MM.1S (cell line): ENCODE measurements at regions not wholly inside any gene's neighbourhood (a gene's known extent, or its start where the extent isn't known, plus 50 kb on each side); places are given as distances from the start of the nearest gene placed in this dataset.

Experiments used
- DNase-seq: peaks from one replicate; pipeline ENCODE4 v3.0.0-alpha.2; 2015
- H2AFZ ChIP-seq: fragments of 300-600 bp; sonication (generic); 2 replicates; pipeline ENCODE4 v1.6.0; 2016; ENCODE audit warnings: antibody characterized with exemption, low read length
- H3F3A ChIP-seq: fragments of 300-600 bp; sonication (generic); 2 replicates; pipeline ENCODE4 v1.6.1; 2016; ENCODE audit warnings: mild to moderate bottlenecking, antibody characterized with exemption, low read length, moderate library complexity, mixed read lengths; ENCODE audit not compliant: insufficient read depth
- H3K27ac ChIP-seq: fragments of 300-600 bp; sonication (generic); 2 replicates; pipeline ENCODE4 v1.5.1; 2016; ENCODE audit warnings: mild to moderate bottlenecking, low read length
- H3K27me3 ChIP-seq: fragments of 300-600 bp; sonication (generic); replicated peaks from 2 replicates; pipeline ENCODE4 v1.6.0; 2016; ENCODE audit warnings: low read length; ENCODE audit not compliant: insufficient read depth
- H3K36me3 ChIP-seq: fragments of 300-600 bp; sonication (generic); replicated peaks from 2 replicates; pipeline ENCODE4 v1.6.1; 2016; ENCODE audit warnings: mild to moderate bottlenecking, low read length, mixed read lengths; ENCODE audit not compliant: insufficient read depth
- H3K4me1 ChIP-seq: fragments of 300-600 bp; sonication (generic); 2 replicates; pipeline ENCODE4 v1.6.1; 2016; ENCODE audit warnings: low read length, mixed read lengths
- H3K4me2 ChIP-seq: fragments of 300-600 bp; sonication (generic); 2 replicates; pipeline ENCODE4 v1.6.0; 2016; ENCODE audit warnings: low read depth, low read length
- H3K4me3 ChIP-seq: fragments of 300-600 bp; sonication (generic); 2 replicates; pipeline ENCODE4 v1.5.1; 2016; ENCODE audit warnings: low read length, mixed read lengths
- H3K79me2 ChIP-seq: fragments of 300-600 bp; sonication (generic); 2 replicates; pipeline ENCODE4 v1.6.1; 2016; ENCODE audit warnings: mixed run types, low read length, mixed read lengths
- H3K9ac ChIP-seq: fragments of 300-600 bp; sonication (generic); 2 replicates; pipeline ENCODE4 v1.6.1; 2016; ENCODE audit warnings: low read length, mixed read lengths
- H3K9me2 ChIP-seq: fragments of 300-600 bp; sonication (generic); replicated peaks from 2 replicates; pipeline ENCODE4 v1.6.1; 2016; ENCODE audit warnings: mild to moderate bottlenecking, low read length, mixed read lengths; ENCODE audit not compliant: insufficient read depth
- H3K9me3 ChIP-seq: fragments of 300-600 bp; sonication (generic); replicated peaks from 2 replicates; pipeline ENCODE4 v1.6.1; 2016; ENCODE audit warnings: mild to moderate bottlenecking, low read length, mixed read lengths; ENCODE audit not compliant: insufficient read depth
- H4K20me1 ChIP-seq: fragments of 300-600 bp; sonication (generic); 2 replicates; pipeline ENCODE4 v1.6.1; 2016; ENCODE audit warnings: mild to moderate bottlenecking, low read length, moderate library complexity, mixed read lengths; ENCODE audit not compliant: insufficient read depth
- EZH2 ChIP-seq: fragments of 300-600 bp; sonication (generic); optimal IDR thresholded peaks from 2 replicates; pipeline ENCODE3; 2017; ENCODE audit warnings: low read depth, mild to moderate bottlenecking, antibody characterized with exemption, low read length, mixed read lengths
- EZH2phosphoT487 ChIP-seq: fragments of 300-600 bp; sonication (generic); IDR thresholded peaks from 2 replicates; pipeline ENCODE4 v1.6.1; 2018; ENCODE audit warnings: antibody characterized with exemption, low read length
- TF ChIP-seq, protein P1 (sequence below): fragments of 300-600 bp; sonication (generic); IDR thresholded peaks from 2 replicates; pipeline ENCODE4 v1.5.1; 2016; ENCODE audit warnings: antibody characterized with exemption, low read length, mixed read lengths

DNA sequence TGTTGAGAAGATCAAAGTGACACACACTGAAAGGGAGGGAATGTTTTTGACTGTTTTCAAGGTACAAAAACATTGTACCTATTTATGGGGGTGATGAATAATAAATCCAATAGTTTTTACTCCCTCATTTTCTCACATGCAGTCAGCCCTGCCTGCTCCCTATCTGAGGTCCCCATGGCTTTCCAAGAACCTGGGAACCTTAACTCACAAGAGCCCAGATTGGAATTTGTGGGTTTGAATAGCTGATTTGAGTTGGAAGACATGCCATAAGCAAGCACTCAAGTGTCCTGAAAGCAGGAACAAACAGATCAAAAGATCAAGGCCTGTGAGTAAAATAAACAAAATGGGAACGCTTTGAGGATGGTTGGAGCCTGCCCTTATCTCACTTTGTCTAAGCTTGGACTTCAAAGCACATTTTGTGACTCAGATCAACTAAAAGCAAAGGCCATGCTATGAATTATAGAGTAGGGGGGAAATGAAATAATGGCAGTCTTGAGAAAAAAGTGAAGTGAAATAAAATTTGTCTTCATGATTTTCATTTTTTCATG, 136.6 kb downstream of the LYPLAL1 start:
- Histone ChIP-seq H3K36me3 (no peaks in the 10 kb centered on the region), H3K9me2 (no peaks in the 10 kb centered on the region), H3K9ac (no peak overlapping the region), H4K20me1 (no peaks in the 10 kb centered on the region), H3K4me1 (no peaks in the 10 kb centered on the region), H2AFZ (no peak overlapping the region), H3K4me3 (no peak overlapping the region), H3K27ac (no peak overlapping the region), H3K79me2 (no peaks in the 10 kb centered on the region), H3K27me3 (no peaks in the 10 kb centered on the region), H3K4me2 (no peak overlapping the region), H3F3A (no peaks in the 10 kb centered on the region), H3K9me3 (no peaks in the 10 kb centered on the region)
- TF ChIP-seq, protein P1, sequence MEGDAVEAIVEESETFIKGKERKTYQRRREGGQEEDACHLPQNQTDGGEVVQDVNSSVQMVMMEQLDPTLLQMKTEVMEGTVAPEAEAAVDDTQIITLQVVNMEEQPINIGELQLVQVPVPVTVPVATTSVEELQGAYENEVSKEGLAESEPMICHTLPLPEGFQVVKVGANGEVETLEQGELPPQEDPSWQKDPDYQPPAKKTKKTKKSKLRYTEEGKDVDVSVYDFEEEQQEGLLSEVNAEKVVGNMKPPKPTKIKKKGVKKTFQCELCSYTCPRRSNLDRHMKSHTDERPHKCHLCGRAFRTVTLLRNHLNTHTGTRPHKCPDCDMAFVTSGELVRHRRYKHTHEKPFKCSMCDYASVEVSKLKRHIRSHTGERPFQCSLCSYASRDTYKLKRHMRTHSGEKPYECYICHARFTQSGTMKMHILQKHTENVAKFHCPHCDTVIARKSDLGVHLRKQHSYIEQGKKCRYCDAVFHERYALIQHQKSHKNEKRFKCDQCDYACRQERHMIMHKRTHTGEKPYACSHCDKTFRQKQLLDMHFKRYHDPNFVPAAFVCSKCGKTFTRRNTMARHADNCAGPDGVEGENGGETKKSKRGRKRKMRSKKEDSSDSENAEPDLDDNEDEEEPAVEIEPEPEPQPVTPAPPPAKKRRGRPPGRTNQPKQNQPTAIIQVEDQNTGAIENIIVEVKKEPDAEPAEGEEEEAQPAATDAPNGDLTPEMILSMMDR: no peak
- TF ChIP-seq EZH2: no peak
- no peak for TF ChIP-seq EZH2phosphoT487
- DNase-seq: no peak

GRCh38 chr1:219308367-219308766, 134.7 kb downstream of the LYPLAL1 start:
- no peaks in the 10 kb centered on the region for H3K36me3 ChIP-seq
- no peak overlapping the region for H3K4me2 ChIP-seq
- no peak overlapping the region for H3K9ac ChIP-seq
- no peak overlapping the region for H3K27ac ChIP-seq
- H3K27me3 ChIP-seq: no peaks in the 10 kb centered on the region
- no peak for DNase-seq
- no peaks in the 10 kb centered on the region for H3K79me2 ChIP-seq
- no peaks in the 10 kb centered on the region for H3K9me2 ChIP-seq
- no peak overlapping the region for H2AFZ ChIP-seq
- no peaks in the 10 kb centered on the region for H3K4me1 ChIP-seq
- no peaks in the 10 kb centered on the region for H3F3A ChIP-seq
- no peaks in the 10 kb centered on the region for H3K9me3 ChIP-seq
- no peak for TF ChIP-seq EZH2
- TF ChIP-seq, protein P1: no peak
- TF ChIP-seq EZH2phosphoT487: no peak
- H4K20me1 ChIP-seq: no peaks in the 10 kb centered on the region
- H3K4me3 ChIP-seq: no peak overlapping the region

GRCh38 chr1:219304227-219305226, 130.8 kb downstream of the LYPLAL1 start:
- Histone ChIP-seq H3F3A (no peaks in the 10 kb centered on the region), H3K4me3 (no peak overlapping the region), H3K79me2 (no peaks in the 10 kb centered on the region), H3K9me2 (no peaks in the 10 kb centered on the region), H3K4me1 (no peaks in the 10 kb centered on the region), H3K27me3 (no peaks in the 10 kb centered on the region), H3K36me3 (no peaks in the 10 kb centered on the region), H3K9me3 (no peaks in the 10 kb centered on the region), H4K20me1 (no peaks in the 10 kb centered on the region), H3K4me2 (no peak overlapping the region), H2AFZ (no peak overlapping the region), H3K27ac (no peak overlapping the region), H3K9ac (no peak overlapping the region)
- DNase-seq: no peak
- TF ChIP-seq, protein P1: no peak
- TF ChIP-seq EZH2phosphoT487 (no peak), EZH2 (no peak)
